ENCODE measurements at regions not wholly inside any gene's neighbourhood (a gene's known extent, or its start where the extent isn't known, plus 50 kb on each side); places are given as distances from the start of the nearest gene placed in this dataset.

DNA sequence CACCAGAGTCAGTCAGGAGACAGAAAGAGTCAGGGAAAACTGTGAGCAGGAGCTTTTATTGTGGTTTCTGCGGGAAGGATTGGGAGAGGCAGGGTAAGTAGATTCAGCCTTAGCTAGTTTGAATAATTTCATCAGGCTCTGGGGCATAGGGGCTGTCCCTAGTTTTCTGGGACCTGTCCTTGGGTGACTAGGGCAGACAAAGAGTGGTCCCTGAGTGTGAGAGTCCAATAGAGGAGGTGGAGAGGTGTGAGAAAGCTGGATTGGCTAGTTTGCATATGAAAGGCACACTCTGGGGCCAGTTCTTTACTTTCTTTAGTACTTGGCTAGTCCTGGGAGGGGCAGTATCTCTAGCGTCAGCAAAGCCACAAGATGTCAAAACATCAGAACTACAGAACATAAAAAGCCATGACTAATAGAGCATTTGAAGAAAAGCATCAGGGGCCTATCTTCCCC lies 255.6 kb downstream of the HS3ST3A1 start:
- Histone ChIP-seq H3K27ac (ENCODE audit: low read depth, low read length) (no peak overlapping the region), H3K56ac (replicated peaks; ENCODE audit: insufficient read length, low read depth, low read length) (peak overlapping the region; percentile 12), H3K23me2 (ENCODE audit: low read depth, low read length) (0 out of 2 replicates have a peak, but pooled peaks cover 2% of the 10 kb centered on the region), H3K79me2 (ENCODE audit: control insufficient read depth in 1 of 2, insufficient read depth in 2 of 2, low read length in 2 of 2) (no peaks in the 10 kb centered on the region), H3K14ac (ENCODE audit: insufficient read length) (no peak overlapping the region), H4K8ac (ENCODE audit: extremely low read depth, insufficient read depth, low read length) (no peak overlapping the region), H4K5ac (ENCODE audit: insufficient read length, low read depth, low read length) (no peak overlapping the region), H2AK5ac (ENCODE audit: low read depth, low read length) (no peak overlapping the region), H3K27me3 (replicated peaks in 1 of 4; ENCODE audit: control insufficient read depth in 3 of 4, extremely low read depth in 1 of 4, insufficient read depth in 3 of 4, low read length in 3 of 4) (no peaks in the 10 kb centered on the region; a peak in 2 of 7 replicates), H3K79me1 (ENCODE audit: low read depth, low read length) (no peaks in the 10 kb centered on the region), H2BK5ac (ENCODE audit: low read depth, low read length) (no peak overlapping the region), H3K4me1 (replicated peaks in 1 of 4; ENCODE audit: control insufficient read depth in 3 of 4, insufficient read depth in 4 of 4, low read length in 3 of 4) (peaks cover 0 to 8% (median 0%) of the 10 kb centered on the region in 4 experiments; a peak in 1 of 7 replicates), H3K4ac (replicated peaks; ENCODE audit: insufficient read length, low read depth, low read length) (no peak overlapping the region), H2BK12ac (ENCODE audit: low read depth, low read length) (no peak overlapping the region; the same call in 1 of the 2 replicates), H4K91ac (replicated peaks; ENCODE audit: insufficient read length, low read length) (no peak overlapping the region), H2BK20ac (ENCODE audit: low read length) (no peak overlapping the region), H4K20me1 (replicated peaks in 1 of 2; ENCODE audit: control insufficient read depth in 1 of 2, insufficient read depth in 2 of 2, low read length in 2 of 2) (no peaks in the 10 kb centered on the region), H3K23ac (ENCODE audit: insufficient read length) (no peak overlapping the region), H3K36me3 (ENCODE audit: control insufficient read depth in 2 of 4, insufficient read depth in 4 of 4, low read length in 3 of 4) (no peaks in the 10 kb centered on the region), H2BK120ac (replicated peaks; ENCODE audit: low read depth, low read length) (peak overlapping the region; percentile 24), H3K4me3 (ENCODE audit: extremely low read depth in 1 of 4, insufficient read depth in 2 of 4, low read depth in 3 of 4, low read length in 4 of 4) (no peak overlapping the region), H3K18ac (ENCODE audit: extremely low read depth, low read length) (no peak overlapping the region), H3K9ac (replicated peaks in 1 of 4; ENCODE audit: extremely low read depth in 1 of 4, low read depth in 3 of 4, low read length in 3 of 4) (no peak overlapping the region), H3K4me2 (ENCODE audit: insufficient read depth in 1 of 2, low read depth in 2 of 2, low read length in 2 of 2) (0 out of 4 replicates have a peak overlapping the region, but pooled peaks of 1 of the 2 experiments have one; percentile 6), H2BK15ac (ENCODE audit: low read length) (no peak overlapping the region), H2AFZ (ENCODE audit: low read length) (peak overlapping the region; percentile 48; the same call in 1 of the 2 replicates), H3K9me3 (ENCODE audit: insufficient read depth in 2 of 2, low read depth in 1 of 2, low read length in 1 of 2) (no peaks in the 10 kb centered on the region; a peak in 1 of 4 replicates)
- ChIA-PET CTCF (ENCODE audit: partially characterized antibody) (interaction anchor here (1.0 to 1.4 kb wide), 3 partner anchors 9 to 229 kb away, joined by 3 to 4 read pairs (median 3); no protein-coding TSS in a partner anchor), POLR2A (ENCODE audit: partially characterized antibody) (no interaction called here)
- DNase-seq (ENCODE audit: low read depth in 1 of 2, low spot score in 2 of 2): no peak
- TF ChIP-seq RAD21 (IDR thresholded peaks at IDR 0.05 in 1 of 2, conservative IDR thresholded peaks at IDR 0.05 in 1 of 2; ENCODE audit: low read depth in 2 of 2, low read length in 2 of 2): peak in 1 of 2 experiments; percentile 14; a peak in 2 of 4 replicates
- no peak for TF ChIP-seq NANOG (IDR thresholded peaks at IDR 0.05; ENCODE audit: insufficient read depth, low read depth, low read length, poor library complexity, severe bottlenecking)
- peak; percentile 74 for FAIRE-seq
- 56% methylated on average over 2 of the region's 2 CpGs; no CpG with 5 or more reads in 1 of the 2 experiments for WGBS, 2 experiments (ENCODE audit: extremely low coverage in 1 of 2, insufficient coverage in 1 of 2, insufficient read length in 1 of 2, insufficient replicate concordance in 2 of 2, low coverage in 1 of 2, low lambda C conversion rate in 2 of 2, missing lambda C conversion rate in 1 of 2)
